B cell (primary cell): ENCODE measurements at regions not wholly inside any gene's neighbourhood (a gene's known extent, or its start where the extent isn't known, plus 50 kb on each side); places are given as distances from the start of the nearest gene placed in this dataset.

ENCODE experiments used
- EZH2 ChIP-seq: IDR thresholded peaks from 2 replicates; pipeline ENCODE4 v1.6.1; 2012; ENCODE audit warnings: borderline replicate concordance, low read depth, mild to moderate bottlenecking, moderate library complexity, low read length; ENCODE audit not compliant: insufficient read depth, poor library complexity, severe bottlenecking
- TF ChIP-seq, protein P1 (sequence below): fragments of 200-600 bp; IDR thresholded peaks from one replicate; pipeline ENCODE4 v1.8.0; 2022; ENCODE audit warnings: antibody characterized with exemption, mild to moderate bottlenecking

DNA sequence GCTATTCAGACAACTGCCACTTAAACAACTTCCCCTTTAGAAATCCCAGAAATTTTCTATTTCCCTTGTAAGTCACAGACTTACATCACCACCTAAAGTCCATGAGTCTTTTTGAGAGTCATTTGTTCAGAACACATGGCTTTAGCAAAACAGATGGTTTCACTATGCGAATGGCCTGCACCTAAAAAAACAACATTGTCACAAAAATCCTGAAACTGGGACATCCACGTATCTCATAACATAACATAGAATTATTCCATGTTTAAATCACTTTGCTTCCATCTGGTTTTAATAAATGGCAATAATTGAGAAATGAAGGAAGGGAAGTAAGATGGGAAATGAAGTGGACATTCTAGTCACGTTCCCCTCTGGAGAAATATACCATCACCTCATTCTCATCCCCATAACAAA, 155.3 kb upstream of the EDNRA start:
- TF ChIP-seq, protein P1, sequence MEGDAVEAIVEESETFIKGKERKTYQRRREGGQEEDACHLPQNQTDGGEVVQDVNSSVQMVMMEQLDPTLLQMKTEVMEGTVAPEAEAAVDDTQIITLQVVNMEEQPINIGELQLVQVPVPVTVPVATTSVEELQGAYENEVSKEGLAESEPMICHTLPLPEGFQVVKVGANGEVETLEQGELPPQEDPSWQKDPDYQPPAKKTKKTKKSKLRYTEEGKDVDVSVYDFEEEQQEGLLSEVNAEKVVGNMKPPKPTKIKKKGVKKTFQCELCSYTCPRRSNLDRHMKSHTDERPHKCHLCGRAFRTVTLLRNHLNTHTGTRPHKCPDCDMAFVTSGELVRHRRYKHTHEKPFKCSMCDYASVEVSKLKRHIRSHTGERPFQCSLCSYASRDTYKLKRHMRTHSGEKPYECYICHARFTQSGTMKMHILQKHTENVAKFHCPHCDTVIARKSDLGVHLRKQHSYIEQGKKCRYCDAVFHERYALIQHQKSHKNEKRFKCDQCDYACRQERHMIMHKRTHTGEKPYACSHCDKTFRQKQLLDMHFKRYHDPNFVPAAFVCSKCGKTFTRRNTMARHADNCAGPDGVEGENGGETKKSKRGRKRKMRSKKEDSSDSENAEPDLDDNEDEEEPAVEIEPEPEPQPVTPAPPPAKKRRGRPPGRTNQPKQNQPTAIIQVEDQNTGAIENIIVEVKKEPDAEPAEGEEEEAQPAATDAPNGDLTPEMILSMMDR = no peak
- no peak for TF ChIP-seq EZH2
